ENCODE measurements at regions not wholly inside any gene's neighbourhood (a gene's known extent, or its start where the extent isn't known, plus 50 kb on each side); places are given as distances from the start of the nearest gene placed in this dataset.

- DNase-seq (ENCODE audit: low spot score), result no peak
- no peak overlapping the region for H3K27ac Mint-ChIP-seq (ENCODE audit: unreplicated experiment)
- TF ChIP-seq, protein P1, sequence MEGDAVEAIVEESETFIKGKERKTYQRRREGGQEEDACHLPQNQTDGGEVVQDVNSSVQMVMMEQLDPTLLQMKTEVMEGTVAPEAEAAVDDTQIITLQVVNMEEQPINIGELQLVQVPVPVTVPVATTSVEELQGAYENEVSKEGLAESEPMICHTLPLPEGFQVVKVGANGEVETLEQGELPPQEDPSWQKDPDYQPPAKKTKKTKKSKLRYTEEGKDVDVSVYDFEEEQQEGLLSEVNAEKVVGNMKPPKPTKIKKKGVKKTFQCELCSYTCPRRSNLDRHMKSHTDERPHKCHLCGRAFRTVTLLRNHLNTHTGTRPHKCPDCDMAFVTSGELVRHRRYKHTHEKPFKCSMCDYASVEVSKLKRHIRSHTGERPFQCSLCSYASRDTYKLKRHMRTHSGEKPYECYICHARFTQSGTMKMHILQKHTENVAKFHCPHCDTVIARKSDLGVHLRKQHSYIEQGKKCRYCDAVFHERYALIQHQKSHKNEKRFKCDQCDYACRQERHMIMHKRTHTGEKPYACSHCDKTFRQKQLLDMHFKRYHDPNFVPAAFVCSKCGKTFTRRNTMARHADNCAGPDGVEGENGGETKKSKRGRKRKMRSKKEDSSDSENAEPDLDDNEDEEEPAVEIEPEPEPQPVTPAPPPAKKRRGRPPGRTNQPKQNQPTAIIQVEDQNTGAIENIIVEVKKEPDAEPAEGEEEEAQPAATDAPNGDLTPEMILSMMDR (IDR thresholded peaks at IDR 0.05), result no peak
- H3K9me3 Mint-ChIP-seq (ENCODE audit: low read depth), result peaks cover 3% of the 10 kb centered on the region
- H3K4me1 Mint-ChIP-seq (ENCODE audit: low read depth), result peaks cover 31% of the 10 kb centered on the region
- H3K36me3 Mint-ChIP-seq (ENCODE audit: low read depth), result no peaks in the 10 kb centered on the region
- no peaks in the 10 kb centered on the region for H3K27me3 Mint-ChIP-seq (ENCODE audit: low read depth)
- H3K4me3 Mint-ChIP-seq (ENCODE audit: unreplicated experiment), result no peak overlapping the region
These were observed 148.3 kb upstream of the TMEM170B start for GRCh38 chr6:11388983-11389944.

DNA sequence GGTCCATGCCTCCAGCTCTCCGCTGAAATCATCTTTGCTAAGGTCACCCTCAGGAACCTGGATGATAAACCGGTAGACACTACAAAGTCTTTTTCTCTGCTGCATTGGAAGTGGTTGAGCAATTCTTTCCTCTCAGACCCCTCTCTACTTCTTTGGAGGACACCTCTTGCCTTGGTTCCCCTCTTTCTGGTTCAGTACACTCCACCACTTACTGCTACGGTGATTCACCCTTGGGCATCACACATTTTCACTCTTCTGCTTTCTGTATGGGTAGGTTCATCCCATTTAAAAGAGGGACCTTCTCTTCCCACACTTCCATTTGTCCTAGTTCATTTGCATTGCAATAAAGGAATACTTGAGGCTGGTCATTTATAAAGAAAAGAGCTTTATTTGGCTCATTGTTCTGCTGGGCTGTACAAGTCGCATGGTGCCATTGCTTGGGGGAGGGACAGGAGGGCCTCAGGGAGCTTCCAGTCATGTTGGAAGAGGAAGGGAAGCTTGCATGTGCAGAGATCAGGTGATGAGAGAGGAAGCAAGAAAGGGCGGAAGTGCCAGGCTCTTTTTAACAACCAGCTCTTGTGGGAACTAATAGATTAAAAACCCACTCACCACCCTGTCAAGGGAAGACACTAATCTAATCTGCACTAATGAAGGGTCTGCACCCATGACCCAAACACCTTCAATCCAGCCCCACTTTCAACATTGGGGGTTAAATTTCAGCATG is 149.7 kb upstream of the TMEM170B start:
- DNase-seq (ENCODE audit: low spot score), result no peak
- no peak overlapping the region for H3K4me3 Mint-ChIP-seq (ENCODE audit: unreplicated experiment)
- H3K9me3 Mint-ChIP-seq (ENCODE audit: low read depth), result peaks cover 3% of the 10 kb centered on the region
- no peak overlapping the region for H3K27ac Mint-ChIP-seq (ENCODE audit: unreplicated experiment)
- no peaks in the 10 kb centered on the region for H3K36me3 Mint-ChIP-seq (ENCODE audit: low read depth)
- TF ChIP-seq, protein P1 (IDR thresholded peaks at IDR 0.05), result no peak
- H3K27me3 Mint-ChIP-seq (ENCODE audit: low read depth), result no peaks in the 10 kb centered on the region
- H3K4me1 Mint-ChIP-seq (ENCODE audit: low read depth), result peaks cover 22% of the 10 kb centered on the region

GRCh38 chr6:11386726-11387125 is 150.8 kb upstream of the TMEM170B start:
- Mint-ChIP-seq H3K27me3 (ENCODE audit: low read depth) (no peaks in the 10 kb centered on the region), H3K4me3 (ENCODE audit: unreplicated experiment) (no peak overlapping the region), H3K9me3 (ENCODE audit: low read depth) (no peaks in the 10 kb centered on the region), H3K4me1 (ENCODE audit: low read depth) (peaks cover 16% of the 10 kb centered on the region), H3K36me3 (ENCODE audit: low read depth) (no peaks in the 10 kb centered on the region), H3K27ac (ENCODE audit: unreplicated experiment) (no peak overlapping the region)
- no peak for DNase-seq (ENCODE audit: low spot score)
- TF ChIP-seq, protein P1 (IDR thresholded peaks at IDR 0.05), result no peak

GRCh38 chr6:11386323-11386722 is 151.2 kb upstream of the TMEM170B start:
- DNase-seq (ENCODE audit: low spot score), result no peak
- H3K27me3 Mint-ChIP-seq (ENCODE audit: low read depth), result no peaks in the 10 kb centered on the region
- peaks cover 17% of the 10 kb centered on the region for H3K4me1 Mint-ChIP-seq (ENCODE audit: low read depth)
- no peaks in the 10 kb centered on the region for H3K36me3 Mint-ChIP-seq (ENCODE audit: low read depth)
- TF ChIP-seq, protein P1 (IDR thresholded peaks at IDR 0.05), result no peak
- H3K27ac Mint-ChIP-seq (ENCODE audit: unreplicated experiment), result no peak overlapping the region
- no peaks in the 10 kb centered on the region for H3K9me3 Mint-ChIP-seq (ENCODE audit: low read depth)
- H3K4me3 Mint-ChIP-seq (ENCODE audit: unreplicated experiment), result no peak overlapping the region

DNA sequence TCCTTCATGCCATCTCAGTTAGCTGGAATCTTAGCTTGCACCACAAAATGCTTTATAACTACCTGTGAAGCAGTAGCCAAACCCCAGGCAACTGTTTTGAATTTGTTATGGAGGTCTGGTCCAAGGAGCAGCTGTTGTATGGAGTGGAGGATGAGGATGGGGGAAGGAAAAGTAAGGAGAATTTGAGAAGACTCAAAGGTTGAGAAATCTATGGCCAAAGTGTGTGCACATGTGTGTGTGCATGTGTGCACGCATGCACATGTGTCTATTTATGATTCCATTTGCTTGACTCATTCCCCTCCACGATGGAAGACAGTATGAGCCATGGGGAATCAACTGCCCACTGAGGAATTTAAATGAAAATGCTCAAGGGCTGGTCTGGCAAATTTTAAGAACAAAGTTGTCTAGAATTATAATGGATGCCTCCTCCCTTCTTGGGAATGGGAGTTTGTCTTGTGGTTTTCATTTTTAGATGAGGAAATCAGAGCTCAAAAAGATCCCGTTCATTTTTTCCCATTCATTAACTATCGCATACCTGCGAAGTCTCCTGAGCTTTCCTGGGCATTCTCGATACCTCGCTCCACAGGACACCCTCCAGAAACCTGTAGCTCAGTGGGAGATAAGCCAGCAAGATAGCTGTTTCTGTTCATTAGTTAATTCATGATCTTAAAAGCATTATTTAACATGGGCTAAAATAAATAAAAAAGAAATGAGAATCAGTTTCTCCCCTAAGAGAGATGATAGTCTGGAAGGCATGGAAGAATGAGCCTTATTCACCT is 152.3 kb upstream of the NEDD9 start:
- no peak for DNase-seq (ENCODE audit: low spot score)
- no peak overlapping the region for H3K27ac Mint-ChIP-seq (ENCODE audit: unreplicated experiment)
- TF ChIP-seq, protein P1 (IDR thresholded peaks at IDR 0.05), result no peak

More for the DNA sequence above, 152.3 kb upstream of the NEDD9 start:
- H3K36me3 Mint-ChIP-seq (ENCODE audit: low read depth), result no peaks in the 10 kb centered on the region
- peaks cover 26% of the 10 kb centered on the region for H3K4me1 Mint-ChIP-seq (ENCODE audit: low read depth)
- H3K9me3 Mint-ChIP-seq (ENCODE audit: low read depth), result no peaks in the 10 kb centered on the region
- no peak overlapping the region for H3K4me3 Mint-ChIP-seq (ENCODE audit: unreplicated experiment)
- H3K27me3 Mint-ChIP-seq (ENCODE audit: low read depth), result no peaks in the 10 kb centered on the region

Measured in chondrocyte (in vitro differentiated cells).